Activated T-cell treated with anti-CD3 and anti-CD28 coated beads, Interleukin-2, amount 50 U/mL, for 4 hours (primary cell): ENCODE measurements at regions not wholly inside any gene's neighbourhood (a gene's known extent, or its start where the extent isn't known, plus 50 kb on each side); places are given as distances from the start of the nearest gene placed in this dataset.
"Not testable (repeated sequence)": the region's sequence is repeated elsewhere in the genome, so short reads cannot be mapped to it uniquely, and the experiment has no call there.

ENCODE experiments used
- ATAC-seq, 2 donors: fragments of 200-7000 bp; cut with Tn5 transposase; one replicate each; pipeline ENCODE4 v1.10.0; 2021
- DNase-seq: peaks from one replicate; pipeline ENCODE4 v3.0.0-alpha.2; 2020
- H3K27me3 Mint-ChIP-seq: one replicate; pipeline ENCODE4 v1.8.0; 2021; ENCODE audit warnings: low read depth, mixed read lengths
- H3K36me3 Mint-ChIP-seq: one replicate; pipeline ENCODE4 v1.8.0; 2022; ENCODE audit warnings: mixed read lengths; ENCODE audit not compliant: insufficient read depth
- H3K4me1 Mint-ChIP-seq: one replicate; pipeline ENCODE4 v1.8.0; 2021; ENCODE audit warnings: low read depth, mixed read lengths
- H3K4me3 Mint-ChIP-seq: one replicate; pipeline ENCODE4 v1.8.0; 2021; ENCODE audit warnings: mild to moderate bottlenecking, moderate library complexity, mixed read lengths
- H3K9me3 Mint-ChIP-seq: one replicate; pipeline ENCODE4 v1.8.0; 2021; ENCODE audit warnings: mixed read lengths

- DNase-seq (no peak), ATAC-seq (no peak)
- no peaks in the 10 kb centered on the region for H3K36me3 Mint-ChIP-seq
- H3K9me3 Mint-ChIP-seq, result peaks cover 6% of the 10 kb centered on the region
- H3K4me1 Mint-ChIP-seq, result no peaks in the 10 kb centered on the region
- no peak overlapping the region for H3K4me3 Mint-ChIP-seq
- no peaks in the 10 kb centered on the region for H3K27me3 Mint-ChIP-seq
Observed at GRCh38 chr3:1456781-1457311, 364.0 kb downstream of the CNTN6 start.

GRCh38 chr3:1462371-1462770, 369.5 kb downstream of the CNTN6 start:
- Mint-ChIP-seq H3K4me3 (no peak overlapping the region), H3K27me3 (no peaks in the 10 kb centered on the region), H3K9me3 (peaks cover 13% of the 10 kb centered on the region), H3K36me3 (no peaks in the 10 kb centered on the region), H3K4me1 (no peaks in the 10 kb centered on the region)
- DNase-seq (no peak), ATAC-seq (no peak)

- ATAC-seq, result no peak
- Mint-ChIP-seq H3K4me3 (no peak overlapping the region), H3K36me3 (no peaks in the 10 kb centered on the region), H3K4me1 (no peaks in the 10 kb centered on the region), H3K9me3 (peaks cover 13% of the 10 kb centered on the region), H3K27me3 (no peaks in the 10 kb centered on the region)
- no peak for DNase-seq
Observed at GRCh38 chr3:1462856-1463450, 370.1 kb downstream of the CNTN6 start.

- H3K27me3 Mint-ChIP-seq, H3K4me1 Mint-ChIP-seq, ATAC-seq, H3K4me3 Mint-ChIP-seq, H3K36me3 Mint-ChIP-seq, DNase-seq, H3K9me3 Mint-ChIP-seq: not testable (repeated sequence)
Observed at GRCh38 chr3:1465091-1465490, 372.3 kb downstream of the CNTN6 start.

- no peaks in the 10 kb centered on the region for H3K27me3 Mint-ChIP-seq
- DNase-seq (no peak), ATAC-seq (no peak)
- H3K36me3 Mint-ChIP-seq, result no peaks in the 10 kb centered on the region
- H3K4me3 Mint-ChIP-seq, result no peak overlapping the region
- no peaks in the 10 kb centered on the region for H3K4me1 Mint-ChIP-seq
- H3K9me3 Mint-ChIP-seq, result peaks cover 8% of the 10 kb centered on the region
Observed at GRCh38 chr3:1468145-1468544, 375.3 kb downstream of the CNTN6 start.

GRCh38 chr3:1469248-1469647, 376.4 kb downstream of the CNTN6 start:
- Mint-ChIP-seq H3K4me1 (no peaks in the 10 kb centered on the region), H3K4me3 (no peak overlapping the region), H3K36me3 (no peaks in the 10 kb centered on the region), H3K9me3 (peaks cover 8% of the 10 kb centered on the region), H3K27me3 (no peaks in the 10 kb centered on the region)
- no peak for DNase-seq
- no peak for ATAC-seq

- DNase-seq, result no peak
- Mint-ChIP-seq H3K27me3 (no peaks in the 10 kb centered on the region), H3K36me3 (no peaks in the 10 kb centered on the region), H3K4me3 (no peak overlapping the region), H3K9me3 (peaks cover 4% of the 10 kb centered on the region), H3K4me1 (no peaks in the 10 kb centered on the region)
- no peak for ATAC-seq
Observed at GRCh38 chr3:1469687-1470086, 376.9 kb downstream of the CNTN6 start.

- H3K9me3 Mint-ChIP-seq, result peaks cover 14% of the 10 kb centered on the region
- H3K27me3 Mint-ChIP-seq, result no peaks in the 10 kb centered on the region
- no peaks in the 10 kb centered on the region for H3K36me3 Mint-ChIP-seq
- H3K4me3 Mint-ChIP-seq, result no peak overlapping the region
- no peaks in the 10 kb centered on the region for H3K4me1 Mint-ChIP-seq
- ATAC-seq, result no peak
- DNase-seq, result no peak
Observed at GRCh38 chr3:1477669-1478068, 384.8 kb downstream of the CNTN6 start.

GRCh38 chr3:1495466-1495865, 402.6 kb downstream of the CNTN6 start:
- Mint-ChIP-seq H3K27me3 (no peaks in the 10 kb centered on the region), H3K4me3 (no peak overlapping the region), H3K4me1 (no peaks in the 10 kb centered on the region), H3K9me3 (peaks cover 8% of the 10 kb centered on the region), H3K36me3 (no peaks in the 10 kb centered on the region)
- DNase-seq (no peak), ATAC-seq (no peak)

- no peaks in the 10 kb centered on the region for H3K4me1 Mint-ChIP-seq
Observed at GRCh38 chr3:1499694-1500093, 406.9 kb downstream of the CNTN6 start.

GRCh38 chr3:1501406-1502115, 408.7 kb downstream of the CNTN6 start:
- no peaks in the 10 kb centered on the region for H3K27me3 Mint-ChIP-seq
- no peaks in the 10 kb centered on the region for H3K36me3 Mint-ChIP-seq
- no peak overlapping the region for H3K4me3 Mint-ChIP-seq
- H3K9me3 Mint-ChIP-seq, result peaks cover 4% of the 10 kb centered on the region
- H3K4me1 Mint-ChIP-seq, result no peaks in the 10 kb centered on the region
- ATAC-seq, result no peak
- no peak for DNase-seq

More at GRCh38 chr3:1499694-1500093, 406.9 kb downstream of the CNTN6 start:
- ATAC-seq (no peak), DNase-seq (no peak)
- Mint-ChIP-seq H3K27me3 (no peaks in the 10 kb centered on the region), H3K4me3 (no peak overlapping the region), H3K36me3 (no peaks in the 10 kb centered on the region), H3K9me3 (peaks cover 4% of the 10 kb centered on the region)

- no peaks in the 10 kb centered on the region for H3K36me3 Mint-ChIP-seq
- no peaks in the 10 kb centered on the region for H3K9me3 Mint-ChIP-seq
- H3K4me3 Mint-ChIP-seq, result no peak overlapping the region
- no peak for DNase-seq
- no peak for ATAC-seq
- no peaks in the 10 kb centered on the region for H3K4me1 Mint-ChIP-seq
- H3K27me3 Mint-ChIP-seq, result no peaks in the 10 kb centered on the region
Observed at GRCh38 chr3:1506090-1506489, 413.3 kb downstream of the CNTN6 start.

GRCh38 chr3:1513662-1514061, 420.8 kb downstream of the CNTN6 start:
- Mint-ChIP-seq H3K4me1 (no peaks in the 10 kb centered on the region), H3K27me3 (no peaks in the 10 kb centered on the region), H3K9me3 (no peaks in the 10 kb centered on the region), H3K4me3 (no peak overlapping the region), H3K36me3 (no peaks in the 10 kb centered on the region)
- ATAC-seq (no peak), DNase-seq (no peak)

- DNase-seq, result no peak
- no peaks in the 10 kb centered on the region for H3K27me3 Mint-ChIP-seq
- no peak overlapping the region for H3K4me3 Mint-ChIP-seq
- no peaks in the 10 kb centered on the region for H3K9me3 Mint-ChIP-seq
- no peaks in the 10 kb centered on the region for H3K36me3 Mint-ChIP-seq
- no peaks in the 10 kb centered on the region for H3K4me1 Mint-ChIP-seq
- ATAC-seq, result no peak
Observed at GRCh38 chr3:1515882-1516281, 423.1 kb downstream of the CNTN6 start.

- H3K4me3 Mint-ChIP-seq, result no peak overlapping the region
Observed at GRCh38 chr3:1527786-1528185, 435.0 kb downstream of the CNTN6 start.

More at GRCh38 chr3:1527786-1528185, 435.0 kb downstream of the CNTN6 start:
- peaks cover 10% of the 10 kb centered on the region for H3K9me3 Mint-ChIP-seq
- no peak for ATAC-seq
- no peaks in the 10 kb centered on the region for H3K4me1 Mint-ChIP-seq
- H3K27me3 Mint-ChIP-seq, result no peaks in the 10 kb centered on the region
- no peaks in the 10 kb centered on the region for H3K36me3 Mint-ChIP-seq
- no peak for DNase-seq
